ENCODE measurements at regions not wholly inside any gene's neighbourhood (a gene's known extent, or its start where the extent isn't known, plus 50 kb on each side); places are given as distances from the start of the nearest gene placed in this dataset.

GRCh38 chr1:223039990-223040389, 103.1 kb downstream of the TLR5 start:
- TF ChIP-seq, protein P1, sequence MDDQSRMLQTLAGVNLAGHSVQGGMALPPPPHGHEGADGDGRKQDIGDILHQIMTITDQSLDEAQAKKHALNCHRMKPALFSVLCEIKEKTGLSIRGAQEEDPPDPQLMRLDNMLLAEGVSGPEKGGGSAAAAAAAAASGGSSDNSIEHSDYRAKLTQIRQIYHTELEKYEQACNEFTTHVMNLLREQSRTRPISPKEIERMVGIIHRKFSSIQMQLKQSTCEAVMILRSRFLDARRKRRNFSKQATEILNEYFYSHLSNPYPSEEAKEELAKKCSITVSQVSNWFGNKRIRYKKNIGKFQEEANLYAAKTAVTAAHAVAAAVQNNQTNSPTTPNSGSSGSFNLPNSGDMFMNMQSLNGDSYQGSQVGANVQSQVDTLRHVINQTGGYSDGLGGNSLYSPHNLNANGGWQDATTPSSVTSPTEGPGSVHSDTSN (CRISPR knock-in tag; IDR thresholded peaks at IDR 0.05): no peak
- TF ChIP-seq CTCF (tag by site-specific recombination; IDR thresholded peaks at IDR 0.05): no peak
